ENCODE measurements at regions not wholly inside any gene's neighbourhood (a gene's known extent, or its start where the extent isn't known, plus 50 kb on each side); places are given as distances from the start of the nearest gene placed in this dataset.

DNA sequence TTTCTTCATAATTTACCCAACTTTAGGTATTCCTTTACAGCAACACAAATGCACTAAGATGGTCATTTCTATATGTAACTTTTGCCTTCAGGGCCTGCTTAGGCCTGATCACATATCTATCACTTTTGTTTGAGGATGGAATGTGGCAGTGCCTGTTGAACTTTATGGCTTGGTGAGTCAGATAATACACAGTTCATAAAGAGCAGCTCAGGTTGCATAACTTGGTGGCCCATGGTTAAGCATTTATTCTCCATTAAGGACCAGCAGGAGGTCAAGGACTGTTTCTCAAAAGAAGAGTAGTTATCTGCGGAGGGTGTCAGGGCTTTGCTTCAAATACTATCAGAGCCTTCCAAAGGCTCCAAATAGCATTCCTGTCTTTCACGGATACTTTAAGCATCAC, 124.1 kb upstream of the PDHA2 start:
- TF ChIP-seq CTCF (conservative IDR thresholded peaks at IDR 0.05; ENCODE audit: low read depth, low read length) = no peak
- no peak for DNase-seq (ENCODE audit: low read depth)
- no peak overlapping the region for H3K4me3 ChIP-seq (ENCODE audit: low read depth, low read length)

DNA sequence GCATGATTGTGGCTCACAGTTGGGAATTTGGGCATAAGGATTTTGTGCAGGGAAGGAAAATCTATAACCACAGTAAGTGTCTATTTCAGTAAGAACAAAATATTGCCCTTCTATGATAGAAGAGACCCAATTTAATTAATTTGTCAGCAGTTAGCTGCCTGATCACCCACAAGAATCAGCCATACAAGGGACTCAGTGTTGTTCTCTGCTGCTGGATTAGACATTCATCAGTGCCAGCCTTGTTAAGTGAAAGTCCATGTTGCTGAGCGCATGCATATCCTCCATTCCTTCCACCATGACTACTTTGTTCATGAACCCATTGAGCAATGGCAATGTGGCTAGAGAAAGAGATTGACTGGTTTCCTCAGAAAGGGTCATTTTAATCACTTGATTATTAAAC, 125.3 kb upstream of the PDHA2 start:
- no peak for DNase-seq (ENCODE audit: low read depth)
- H3K4me3 ChIP-seq (ENCODE audit: low read depth, low read length) = no peak overlapping the region
- no peak for TF ChIP-seq CTCF (conservative IDR thresholded peaks at IDR 0.05; ENCODE audit: low read depth, low read length)

- no peak overlapping the region for H3K4me3 ChIP-seq (ENCODE audit: low read depth, low read length)
- no peak for TF ChIP-seq CTCF (conservative IDR thresholded peaks at IDR 0.05; ENCODE audit: low read depth, low read length)
- DNase-seq (ENCODE audit: low read depth) = no peak
These were observed 134.6 kb upstream of the PDHA2 start for GRCh38 chr4:95705323-95705722.

GRCh38 chr4:95701500-95702170, 138.3 kb upstream of the PDHA2 start:
- no peak overlapping the region for H3K4me3 ChIP-seq (ENCODE audit: low read depth, low read length)
- TF ChIP-seq CTCF (conservative IDR thresholded peaks at IDR 0.05; ENCODE audit: low read depth, low read length) = no peak
- peak; percentile 46 for DNase-seq (ENCODE audit: low read depth)

- no peak for DNase-seq (ENCODE audit: low read depth)
- no peak for TF ChIP-seq CTCF (conservative IDR thresholded peaks at IDR 0.05; ENCODE audit: low read depth, low read length)
These were observed 145.5 kb upstream of the PDHA2 start for GRCh38 chr4:95694411-95694810.

GRCh38 chr4:95693594-95693993, 144.8 kb upstream of the UNC5C start:
- DNase-seq (ENCODE audit: low read depth) = peak; percentile 10

More at GRCh38 chr4:95694411-95694810, 145.5 kb upstream of the PDHA2 start:
- no peak overlapping the region for H3K4me3 ChIP-seq (ENCODE audit: low read depth, low read length)

More at GRCh38 chr4:95693594-95693993, 144.8 kb upstream of the UNC5C start:
- TF ChIP-seq CTCF (conservative IDR thresholded peaks at IDR 0.05; ENCODE audit: low read depth, low read length) = peak; percentile 77
- H3K4me3 ChIP-seq (ENCODE audit: low read depth, low read length) = no peak overlapping the region
